HG02763 (cell line): ENCODE measurements at regions not wholly inside any gene's neighbourhood (a gene's known extent, or its start where the extent isn't known, plus 50 kb on each side); places are given as distances from the start of the nearest gene placed in this dataset.

Experiments
- ATAC-seq: cut with Tn5 transposase; IDR thresholded peaks from one replicate; pipeline ENCODE4 v1.9.1; 2021; ENCODE audit warnings: mild to moderate bottlenecking, moderate library complexity; ENCODE audit not compliant: unreplicated experiment

GRCh38 chr3:159852266-159852665, 136.4 kb upstream of the IL12A start:
- ATAC-seq: no peak

- no peak for ATAC-seq
Measured at GRCh38 chr3:159852821-159853505, 135.7 kb upstream of the IL12A start.

- ATAC-seq: no peak
Measured at GRCh38 chr3:159853506-159853864, 135.2 kb upstream of the IL12A start.

GRCh38 chr3:159854500-159855124, 134.0 kb upstream of the IL12A start:
- ATAC-seq: no peak

- ATAC-seq: no peak
Measured at GRCh38 chr3:159855599-159856346, 132.9 kb upstream of the IL12A start.

GRCh38 chr3:159856590-159857104, 132.0 kb upstream of the IL12A start:
- ATAC-seq: no peak

- no peak for ATAC-seq
Measured at GRCh38 chr3:159857840-159858239, 130.8 kb upstream of the IL12A start.

GRCh38 chr3:159858650-159859049, 130.0 kb upstream of the IL12A start:
- no peak for ATAC-seq

GRCh38 chr3:159859424-159859823, 129.2 kb upstream of the IL12A start:
- no peak for ATAC-seq

- ATAC-seq: no peak
Measured at GRCh38 chr3:159859836-159860235, 128.8 kb upstream of the IL12A start.

- ATAC-seq: no peak
Measured at GRCh38 chr3:159860269-159861116, 128.1 kb upstream of the IL12A start.

GRCh38 chr3:159861369-159861987, 127.2 kb upstream of the IL12A start:
- ATAC-seq: peak; percentile 59

- no peak for ATAC-seq
Measured at GRCh38 chr3:159865041-159865579, 123.5 kb upstream of the IL12A start.

GRCh38 chr3:159866201-159866746, 122.4 kb upstream of the IL12A start:
- ATAC-seq: no peak

GRCh38 chr3:159867372-159867771, 121.3 kb upstream of the IL12A start:
- no peak for ATAC-seq

GRCh38 chr3:159870723-159871122, 117.9 kb upstream of the IL12A start:
- no peak for ATAC-seq

GRCh38 chr3:159872374-159873109, 116.1 kb upstream of the IL12A start:
- ATAC-seq: no peak

- no peak for ATAC-seq
Measured at GRCh38 chr3:159875116-159875515, 113.5 kb upstream of the IL12A start.

GRCh38 chr3:159877924-159878323, 110.7 kb upstream of the IL12A start:
- no peak for ATAC-seq
